DOHH2 (cell line): ENCODE measurements at regions not wholly inside any gene's neighbourhood (a gene's known extent, or its start where the extent isn't known, plus 50 kb on each side); places are given as distances from the start of the nearest gene placed in this dataset.

ENCODE experiments used
- CTCF ChIP-seq: fragments of 200-600 bp; sonication (generic); IDR thresholded peaks from one replicate; pipeline ENCODE4 v1.5.1; 2014; ENCODE audit warnings: antibody characterized with exemption, mild to moderate bottlenecking, low read depth, low read length; ENCODE audit not compliant: poor library complexity, severe bottlenecking
- EZH2phosphoT487 ChIP-seq: fragments of 200-600 bp; sonication (generic); IDR thresholded peaks from 2 replicates; pipeline ENCODE4 v1.6.1; 2017; ENCODE audit warnings: borderline replicate concordance, mild to moderate bottlenecking, antibody characterized with exemption, low read length, moderate library complexity, mixed read lengths

- TF ChIP-seq CTCF, result no peak
- no peak for TF ChIP-seq EZH2phosphoT487
Measured at GRCh38 chr7:1359051-1359400, 100.2 kb downstream of the MICALL2 start.
